ENCODE measurements at regions not wholly inside any gene's neighbourhood (a gene's known extent, or its start where the extent isn't known, plus 50 kb on each side); places are given as distances from the start of the nearest gene placed in this dataset.

DNA sequence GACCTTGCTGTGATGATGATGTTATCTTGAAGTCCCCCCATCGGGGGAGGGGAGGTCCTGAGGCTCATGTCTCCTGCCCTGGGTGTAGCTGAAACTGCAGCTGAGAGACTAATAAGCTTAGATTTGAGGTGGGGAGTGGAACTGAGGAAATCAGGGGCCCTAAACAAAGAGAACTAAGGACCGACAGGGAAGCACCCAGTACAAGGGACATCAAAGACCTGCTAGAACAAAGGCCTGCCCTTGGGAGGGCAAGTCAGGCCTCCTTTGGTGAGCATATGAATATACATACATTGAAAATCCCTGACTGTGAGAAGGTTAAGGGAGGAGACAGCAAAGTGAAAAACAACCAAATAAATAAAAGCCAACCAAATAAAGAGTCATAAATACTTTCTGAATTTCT is 1132.5 kb upstream of the CELF4 start:
- Histone ChIP-seq H2AK5ac (ENCODE audit: low read depth, low read length) (no peak overlapping the region), H3K23ac (ENCODE audit: insufficient read length) (no peak overlapping the region), H3K4me3 (ENCODE audit: extremely low read depth in 1 of 4, insufficient read depth in 2 of 4, low read depth in 3 of 4, low read length in 4 of 4) (0 out of 8 replicates have a peak overlapping the region, but pooled peaks of 1 of the 4 experiments have one; percentile 7), H2BK5ac (ENCODE audit: low read depth, low read length) (no peak overlapping the region), H4K8ac (ENCODE audit: extremely low read depth, insufficient read depth, low read length) (no peak overlapping the region), H4K5ac (ENCODE audit: insufficient read length, low read depth, low read length) (no peak overlapping the region), H3K18ac (ENCODE audit: extremely low read depth, low read length) (no peak overlapping the region), H3K27ac (ENCODE audit: low read depth, low read length) (no peak overlapping the region), H3K36me3 (ENCODE audit: control insufficient read depth in 2 of 4, insufficient read depth in 4 of 4, low read length in 3 of 4) (no peaks in the 10 kb centered on the region), H3K4ac (replicated peaks; ENCODE audit: insufficient read length, low read depth, low read length) (no peak overlapping the region), H2BK15ac (ENCODE audit: low read length) (no peak overlapping the region), H3K4me1 (replicated peaks in 1 of 4; ENCODE audit: control insufficient read depth in 3 of 4, insufficient read depth in 4 of 4, low read length in 3 of 4) (peaks cover 0 to 5% (median 2%) of the 10 kb centered on the region in 4 experiments; a peak in 1 of 7 replicates), H3K9me3 (ENCODE audit: insufficient read depth in 2 of 2, low read depth in 1 of 2, low read length in 1 of 2) (no peaks in the 10 kb centered on the region), H4K91ac (replicated peaks; ENCODE audit: insufficient read length, low read length) (no peak overlapping the region), H3K79me1 (ENCODE audit: low read depth, low read length) (no peaks in the 10 kb centered on the region), H2BK20ac (ENCODE audit: low read length) (no peak overlapping the region), H3K14ac (ENCODE audit: insufficient read length) (no peak overlapping the region), H3K79me2 (ENCODE audit: control insufficient read depth in 1 of 2, insufficient read depth in 2 of 2, low read length in 2 of 2) (no peaks in the 10 kb centered on the region), H2BK120ac (replicated peaks; ENCODE audit: low read depth, low read length) (no peak overlapping the region), H4K20me1 (replicated peaks in 1 of 2; ENCODE audit: control insufficient read depth in 1 of 2, insufficient read depth in 2 of 2, low read length in 2 of 2) (no peaks in the 10 kb centered on the region), H3K9ac (replicated peaks in 1 of 4; ENCODE audit: extremely low read depth in 1 of 4, low read depth in 3 of 4, low read length in 3 of 4) (no peak overlapping the region), H3K23me2 (ENCODE audit: low read depth, low read length) (no peaks in the 10 kb centered on the region; the same call in 1 of the 2 replicates), H2BK12ac (ENCODE audit: low read depth, low read length) (no peak overlapping the region; the same call in 1 of the 2 replicates), H3K56ac (replicated peaks; ENCODE audit: insufficient read length, low read depth, low read length) (no peak overlapping the region), H3K27me3 (replicated peaks in 1 of 4; ENCODE audit: control insufficient read depth in 3 of 4, extremely low read depth in 1 of 4, insufficient read depth in 3 of 4, low read length in 3 of 4) (no peaks in the 10 kb centered on the region; a peak in 1 of 7 replicates), H3K4me2 (ENCODE audit: insufficient read depth in 1 of 2, low read depth in 2 of 2, low read length in 2 of 2) (peak overlapping the region; percentile 15 to 34; a peak in 2 of 4 replicates), H2AFZ (ENCODE audit: low read length) (no peak overlapping the region)
- ChIA-PET POLR2A (ENCODE audit: partially characterized antibody) (no interaction called here), CTCF (ENCODE audit: partially characterized antibody) (no interaction called here)
- DNase-seq (ENCODE audit: low read depth in 1 of 2, low spot score in 2 of 2) (no peak), FAIRE-seq (peak; percentile 39)
- 43% methylated on average over 2 of the region's 2 CpGs; no CpG with 5 or more reads in 1 of the 2 experiments for WGBS, 2 experiments (ENCODE audit: extremely low coverage in 1 of 2, insufficient coverage in 1 of 2, insufficient read length in 1 of 2, insufficient replicate concordance in 2 of 2, low coverage in 1 of 2, low lambda C conversion rate in 2 of 2, missing lambda C conversion rate in 1 of 2)
- TF ChIP-seq CBX8 (IDR thresholded peaks at IDR 0.05; ENCODE audit: borderline replicate concordance, low read depth, low read length), result no peak
- TF ChIP-seq, protein P1, sequence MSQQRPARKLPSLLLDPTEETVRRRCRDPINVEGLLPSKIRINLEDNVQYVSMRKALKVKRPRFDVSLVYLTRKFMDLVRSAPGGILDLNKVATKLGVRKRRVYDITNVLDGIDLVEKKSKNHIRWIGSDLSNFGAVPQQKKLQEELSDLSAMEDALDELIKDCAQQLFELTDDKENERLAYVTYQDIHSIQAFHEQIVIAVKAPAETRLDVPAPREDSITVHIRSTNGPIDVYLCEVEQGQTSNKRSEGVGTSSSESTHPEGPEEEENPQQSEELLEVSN (IDR thresholded peaks at IDR 0.05), result no peak
- TF ChIP-seq CBX5 (IDR thresholded peaks at IDR 0.05; ENCODE audit: low read depth, low read length), result no peak
- TF ChIP-seq PHF8 (conservative IDR thresholded peaks at IDR 0.05; ENCODE audit: low read depth, low read length), result no peak
- no peak for TF ChIP-seq SIN3A (conservative IDR thresholded peaks at IDR 0.05 in 1 of 2, IDR thresholded peaks at IDR 0.05 in 1 of 2; ENCODE audit: low read depth in 1 of 2, low read length in 2 of 2)

All from H1 (cell line).